Right lobe of liver (tissue), 6 donors: ENCODE measurements at regions not wholly inside any gene's neighbourhood (a gene's known extent, or its start where the extent isn't known, plus 50 kb on each side); places are given as distances from the start of the nearest gene placed in this dataset.

Source experiments
- ATAC-seq, 4 donors: fragments of 200-7000 bp; cut with Tn5 transposase; one replicate each; pipeline ENCODE4 v1.9.1; 2020; ENCODE audit warnings: mild to moderate bottlenecking in 4 of 4, moderate library complexity in 4 of 4
- DNase-seq, 3 donors: peaks; one replicate each; pipeline ENCODE4 v3.0.0-alpha.2; 2020
- H3K27ac ChIP-seq, 3 donors: fragments of 200-600 bp; one replicate each; pipeline ENCODE4 v1.8.0; 2022
- H3K27me3 ChIP-seq, 2 donors: fragments of 200-600 bp; one replicate each; pipeline ENCODE4 v1.8.0; 2022
- H3K36me3 ChIP-seq, 4 donors: fragments of 200-600 bp; sonication (generic) in 1 of 4; one replicate each; pipeline versions ENCODE4 v1.5.1 to v1.8.0; 2017 to 2022; ENCODE audit warnings: control low read depth in 1 of 4
- H3K4me1 ChIP-seq, 4 donors: fragments of 200-600 bp; sonication (generic) in 1 of 4; one replicate each; pipeline versions ENCODE4 v1.5.1 to v1.8.0; 2017 to 2022; ENCODE audit warnings: control low read depth in 1 of 4
- H3K4me3 ChIP-seq, 3 donors: fragments of 200-600 bp; one replicate each; pipeline ENCODE4 v1.8.0; 2022
- H3K9me3 ChIP-seq, 4 donors: fragments of 200-600 bp; sonication (generic) in 1 of 4; one replicate each; pipeline versions ENCODE4 v1.5.1 to v1.8.0; 2017 to 2022; ENCODE audit warnings: control low read depth in 1 of 4
- CTCF ChIP-seq, 4 donors: fragments of 200-600 bp in 3 of 4; fragments of 450-650 bp in 1 of 4; IDR thresholded peaks; one replicate each; pipeline versions ENCODE4 v1.5.1 to v1.8.0; 2016 to 2022; ENCODE audit warnings: antibody characterized with exemption in 4 of 4, mild to moderate bottlenecking in 2 of 4
- POLR2A ChIP-seq: fragments of 450-650 bp; IDR thresholded peaks from one replicate; pipeline ENCODE4 v1.6.1; 2017; ENCODE audit warnings: antibody characterized with exemption, mild to moderate bottlenecking
- WGBS: methylation state at CpG from one replicate; pipeline ENCODE4 v1.1.6; 2018; ENCODE audit warnings: low coverage, low lambda C conversion rate; ENCODE audit not compliant: insufficient coverage; ENCODE audit errors: missing lambda C conversion rate; 5-methylcytosine and 5-hydroxymethylcytosine counted together
- intact Hi-C, 2 donors: fragments of 100-400 bp; cut with DNase I; formaldehyde crosslinking; loops; one replicate each; pipeline versions ENCODE4 v1.11.2 to v1.14.1; 2022
- donor health status: DM: no; HTN: yes; CAD: no.
- donor health status: DM: no; HTN: no; CAD: no.
- donor health status: DM: no; HTN: no; CAD: no.
- donor health status: DM: no; HTN: yes; CAD: no.
- donor health status: DM: no; HTN: yes; CAD: no.

DNA sequence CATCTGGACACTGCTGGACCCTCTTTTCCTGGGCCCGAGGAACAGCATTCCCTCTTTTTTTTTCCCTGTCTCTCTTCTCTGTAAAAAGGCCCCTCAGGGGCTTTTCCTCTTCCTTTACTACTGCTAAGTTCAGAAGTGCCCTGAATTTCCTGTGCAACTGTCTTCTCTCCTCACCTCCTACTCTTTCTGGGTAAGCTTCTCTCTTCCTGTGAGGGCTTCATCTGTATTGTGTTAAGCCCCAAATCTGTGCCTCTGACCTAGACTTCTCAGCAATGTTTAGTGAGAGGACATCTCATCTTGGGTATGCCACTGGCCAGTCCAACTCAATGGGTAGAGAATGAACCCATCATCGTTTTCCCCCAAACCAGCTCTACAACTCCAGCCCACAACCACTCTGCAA is 174.2 kb downstream of the PTEN start:
- intact Hi-C loops: no loop called here
- no peaks in the 10 kb centered on the region for H3K27me3 ChIP-seq
- no peaks in the 10 kb centered on the region for H3K9me3 ChIP-seq
- ATAC-seq: no peak
- WGBS: 70% methylated on average over 2 of the region's 2 CpGs
- H3K4me1 ChIP-seq: peaks cover 0 to 9% (median 2%) of the 10 kb centered on the region in 4 donors
- TF ChIP-seq POLR2A (no peak), CTCF (IDR thresholded peaks at IDR 0.05) (no peak)
- no peak overlapping the region for H3K4me3 ChIP-seq
- H3K36me3 ChIP-seq: no peaks in the 10 kb centered on the region
- no peak overlapping the region for H3K27ac ChIP-seq
- DNase-seq: no peak

- Histone ChIP-seq H3K4me3 (no peak overlapping the region), H3K9me3 (no peaks in the 10 kb centered on the region), H3K36me3 (no peaks in the 10 kb centered on the region), H3K4me1 (peaks cover 0 to 9% (median 2%) of the 10 kb centered on the region in 4 donors), H3K27me3 (no peaks in the 10 kb centered on the region), H3K27ac (no peak overlapping the region)
- intact Hi-C loops: no loop called here
- ATAC-seq (peak in 2 of 4 donors; percentile 13 to 14), DNase-seq (no peak)
- TF ChIP-seq POLR2A (no peak), CTCF (IDR thresholded peaks at IDR 0.05) (no peak)
- WGBS: 43% methylated on average over 4 of the region's 4 CpGs
These were observed 174.8 kb downstream of the PTEN start for GRCh38 chr10:88038268-88038667.

DNA sequence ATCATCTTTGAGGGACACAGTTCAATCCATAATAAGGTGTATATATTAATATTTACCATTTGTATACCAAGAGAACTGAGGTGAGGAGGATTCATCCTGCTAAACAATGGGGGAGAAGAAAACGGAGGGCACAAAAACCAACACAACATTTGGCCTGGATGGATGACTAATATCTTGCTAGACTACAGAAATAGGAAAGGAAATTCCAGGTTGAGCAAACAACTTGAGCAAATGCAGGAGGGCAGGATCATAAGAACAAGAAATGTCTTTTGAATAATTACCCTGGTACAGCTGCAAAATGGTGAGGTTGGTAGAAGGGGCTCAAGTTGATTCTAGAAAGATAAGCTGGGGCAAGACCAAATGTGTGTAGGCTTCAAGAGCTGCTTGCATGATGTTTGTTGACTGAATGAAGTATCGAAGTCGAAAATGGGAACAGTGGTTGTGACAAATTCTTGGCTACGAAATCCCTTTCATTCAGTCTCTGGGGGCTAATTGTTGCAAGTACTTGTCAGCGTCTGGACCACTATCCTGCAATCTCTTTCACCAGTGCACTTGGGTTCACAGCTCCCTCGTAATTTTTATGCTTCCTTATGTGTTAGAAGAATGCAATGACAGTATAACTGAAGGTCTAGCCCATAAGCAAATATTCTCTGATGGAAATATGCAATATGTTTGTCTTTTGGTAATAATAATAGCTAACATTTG is 176.2 kb downstream of the PTEN start:
- TF ChIP-seq CTCF (IDR thresholded peaks at IDR 0.05): no peak
- TF ChIP-seq POLR2A: no peak
- Histone ChIP-seq H3K27me3 (no peaks in the 10 kb centered on the region), H3K9me3 (no peaks in the 10 kb centered on the region), H3K36me3 (no peaks in the 10 kb centered on the region), H3K27ac (no peak overlapping the region), H3K4me1 (peaks cover 0 to 9% (median 2%) of the 10 kb centered on the region in 4 donors), H3K4me3 (no peak overlapping the region)
- ATAC-seq (no peak), DNase-seq (no peak)
- WGBS: 89% methylated on average over 6 of the region's 6 CpGs
- intact Hi-C loops: no loop called here

GRCh38 chr10:88041243-88042159 is 178.1 kb downstream of the PTEN start:
- DNase-seq: no peak

More at GRCh38 chr10:88041243-88042159, 178.1 kb downstream of the PTEN start:
- H3K4me1 ChIP-seq: peaks cover 0 to 9% (median under 1%) of the 10 kb centered on the region in 4 donors
- no peaks in the 10 kb centered on the region for H3K36me3 ChIP-seq
- H3K27me3 ChIP-seq: no peaks in the 10 kb centered on the region
- intact Hi-C loops: no loop called here
- ATAC-seq: no peak
- TF ChIP-seq POLR2A (no peak), CTCF (IDR thresholded peaks at IDR 0.05) (no peak)
- no peak overlapping the region for H3K4me3 ChIP-seq
- H3K9me3 ChIP-seq: no peaks in the 10 kb centered on the region
- no peak overlapping the region for H3K27ac ChIP-seq
- WGBS: 81% methylated on average over 11 of the region's 11 CpGs
